CD4-positive, CD25-positive, alpha-beta regulatory T cell (primary cell): ENCODE measurements at regions not wholly inside any gene's neighbourhood (a gene's known extent, or its start where the extent isn't known, plus 50 kb on each side); places are given as distances from the start of the nearest gene placed in this dataset.
"Not testable (repeated sequence)": the region's sequence is repeated elsewhere in the genome, so short reads cannot be mapped to it uniquely, and the experiment has no call there.

Experiments
- ATAC-seq, 2 donors: fragments of 150-1000 bp; cut with Tn5 transposase; one replicate each; pipeline ENCODE4 v1.10.0; 2021; ENCODE audit warnings: low read depth in 2 of 2, moderate number of reproducible peaks in 2 of 2, moderate library complexity in 1 of 2
- DNase-seq, 3 donors: peaks; one replicate each; pipeline versions ENCODE4 v3.0.0 to v3.0.0-alpha.2; 2012 to 2022; ENCODE audit warnings: mixed read lengths in 1 of 3
- H3K27ac ChIP-seq: one replicate; pipeline ENCODE4 v1.7.0; 2013; ENCODE audit warnings: mild to moderate bottlenecking, low read length; ENCODE audit not compliant: insufficient read depth, poor library complexity, severe bottlenecking
- H3K27me3 ChIP-seq: one replicate; pipeline ENCODE4 v1.7.0; 2013; ENCODE audit warnings: low read length; ENCODE audit not compliant: control insufficient read depth, insufficient read depth
- H3K36me3 ChIP-seq: one replicate; pipeline ENCODE4 v1.7.0; 2013; ENCODE audit warnings: mild to moderate bottlenecking, low read length, moderate library complexity; ENCODE audit not compliant: control insufficient read depth, insufficient read depth
- H3K4me1 ChIP-seq: 2 replicates; pipeline ENCODE4 v1.7.0; 2013; ENCODE audit warnings: mild to moderate bottlenecking, low read length; ENCODE audit not compliant: insufficient read depth, control insufficient read depth, poor library complexity, severe bottlenecking
- H3K4me3 ChIP-seq: one replicate; pipeline ENCODE4 v1.7.0; 2013; ENCODE audit warnings: low read depth, mild to moderate bottlenecking, low read length, moderate library complexity
- H3K9me3 ChIP-seq, 2 experiments: 1 replicate in 1 of 2; 2 replicates in 1 of 2; pipeline ENCODE4 v1.7.0; 2013; ENCODE audit warnings: low read length in 2 of 2, mild to moderate bottlenecking in 1 of 2, moderate library complexity in 1 of 2; ENCODE audit not compliant: control insufficient read depth in 2 of 2
- H3K27ac Mint-ChIP-seq, 3 donors: one replicate each; pipeline ENCODE4 v1.8.0; 2020 to 2022; ENCODE audit warnings: mild to moderate bottlenecking in 3 of 3, mixed read lengths in 3 of 3, moderate library complexity in 2 of 3
- H3K27me3 Mint-ChIP-seq: one replicate; pipeline ENCODE4 v1.8.0; 2022; ENCODE audit warnings: mild to moderate bottlenecking, mixed read lengths
- H3K36me3 Mint-ChIP-seq: one replicate; pipeline ENCODE4 v1.8.0; 2020; ENCODE audit warnings: mixed read lengths
- H3K4me1 Mint-ChIP-seq, 4 donors: one replicate each; pipeline ENCODE4 v1.8.0; 2020 to 2022; ENCODE audit warnings: mixed read lengths in 4 of 4, mild to moderate bottlenecking in 1 of 4
- H3K4me3 Mint-ChIP-seq, 4 donors: one replicate each; pipeline ENCODE4 v1.8.0; 2020 to 2022; ENCODE audit warnings: mild to moderate bottlenecking in 4 of 4, mixed read lengths in 4 of 4, moderate library complexity in 3 of 4
- H3K9me3 Mint-ChIP-seq, 7 donors: one replicate each; pipeline ENCODE4 v1.8.0; 2020 to 2022; ENCODE audit warnings: mixed read lengths in 7 of 7, mild to moderate bottlenecking in 3 of 7, moderate library complexity in 2 of 7

DNA sequence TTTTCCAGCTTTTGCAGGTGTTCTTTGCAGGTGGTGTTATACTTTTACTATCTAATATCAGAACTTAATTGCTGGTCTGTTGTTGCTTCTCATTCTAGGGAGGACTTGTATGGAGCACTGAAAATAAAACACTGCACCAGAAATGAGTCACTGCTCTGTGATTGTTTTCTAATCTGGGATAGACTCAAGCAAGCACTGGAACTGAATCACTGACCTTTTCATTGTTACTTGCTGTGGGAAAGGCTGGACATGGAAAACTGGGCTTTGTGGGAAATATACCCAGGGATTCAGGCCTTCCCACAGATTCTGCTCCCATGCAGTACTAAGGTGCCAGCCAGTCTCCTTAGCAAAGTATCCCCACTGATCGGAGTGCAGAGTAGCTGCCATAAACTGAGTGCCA lies 470.0 kb upstream of the GCFC2 start:
- Mint-ChIP-seq H3K36me3 (no peaks in the 10 kb centered on the region), H3K27me3 (no peaks in the 10 kb centered on the region), H3K27ac (no peak overlapping the region), H3K4me3 (no peak overlapping the region), H3K9me3 (peaks cover 4 to 36% (median 8%) of the 10 kb centered on the region in 7 donors), H3K4me1 (no peaks in the 10 kb centered on the region)
- peaks cover 6 to 7% of the 10 kb centered on the region in 2 experiments for H3K9me3 ChIP-seq
- H3K4me1 ChIP-seq, result no peaks in the 10 kb centered on the region
- H3K4me3 ChIP-seq, result no peak overlapping the region
- no peaks in the 10 kb centered on the region for H3K36me3 ChIP-seq
- DNase-seq (no peak), ATAC-seq (no peak)
- no peaks in the 10 kb centered on the region for H3K27me3 ChIP-seq
- no peak overlapping the region for H3K27ac ChIP-seq

DNA sequence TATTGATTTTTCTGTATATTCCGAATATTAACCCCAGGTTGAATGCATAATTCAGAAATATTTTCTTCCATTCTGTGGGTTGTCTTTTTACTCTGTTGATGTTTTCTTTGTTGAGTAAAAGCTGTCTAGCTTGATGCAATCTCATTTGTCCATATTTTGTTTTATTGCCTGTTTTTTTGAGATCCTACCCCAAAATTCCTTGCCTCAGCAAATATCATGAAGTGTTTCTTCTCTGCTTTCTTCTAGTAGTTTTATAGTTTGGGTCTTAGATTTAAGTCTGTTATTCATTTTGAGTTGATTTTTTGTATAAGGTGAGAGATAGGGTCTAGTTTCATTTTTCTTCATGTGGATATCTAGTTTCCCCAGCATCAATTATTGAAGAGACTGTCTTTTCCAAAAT lies 467.9 kb upstream of the GCFC2 start:
- no peak for ATAC-seq

DNA sequence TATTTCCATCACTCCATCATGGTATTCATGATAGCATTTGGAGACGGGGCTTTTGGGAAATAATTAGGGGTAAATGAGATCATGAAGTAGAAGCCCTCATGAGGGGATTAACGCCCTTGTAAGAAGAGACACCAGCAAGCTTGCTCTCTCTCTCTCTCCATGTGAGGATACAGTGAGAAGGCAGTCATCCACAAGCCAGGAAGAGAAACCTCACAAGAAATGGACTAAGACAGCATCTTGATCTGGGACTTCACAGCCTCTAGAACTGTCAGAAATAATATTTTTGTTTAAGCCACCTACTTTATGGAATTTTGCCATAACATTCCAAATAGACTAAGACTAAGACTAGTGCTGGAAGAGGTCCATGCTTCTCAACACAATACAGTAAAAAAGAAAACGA lies 464.6 kb upstream of the GCFC2 start:
- ATAC-seq (no peak), DNase-seq (no peak)
- no peak overlapping the region for H3K27ac ChIP-seq
- no peaks in the 10 kb centered on the region for H3K36me3 ChIP-seq
- no peaks in the 10 kb centered on the region for H3K4me1 Mint-ChIP-seq
- no peaks in the 10 kb centered on the region for H3K4me1 ChIP-seq
- no peaks in the 10 kb centered on the region for H3K27me3 Mint-ChIP-seq
- no peak overlapping the region for H3K4me3 Mint-ChIP-seq
- peaks cover 7 to 62% (median 17%) of the 10 kb centered on the region in 7 donors for H3K9me3 Mint-ChIP-seq
- no peaks in the 10 kb centered on the region for H3K27me3 ChIP-seq
- H3K4me3 ChIP-seq, result no peak overlapping the region
- H3K27ac Mint-ChIP-seq, result no peak overlapping the region
- peaks cover 0 to 5% of the 10 kb centered on the region in 2 experiments for H3K9me3 ChIP-seq
- H3K36me3 Mint-ChIP-seq, result no peaks in the 10 kb centered on the region

More for the DNA sequence above, 467.9 kb upstream of the GCFC2 start:
- H3K4me1 Mint-ChIP-seq, result no peaks in the 10 kb centered on the region
- no peaks in the 10 kb centered on the region for H3K36me3 Mint-ChIP-seq
- no peak overlapping the region for H3K4me3 Mint-ChIP-seq
- Histone ChIP-seq H3K4me1 (no peaks in the 10 kb centered on the region), H3K9me3 (peaks cover 6 to 7% of the 10 kb centered on the region in 2 experiments), H3K27ac (no peak overlapping the region), H3K27me3 (no peaks in the 10 kb centered on the region), H3K4me3 (no peak overlapping the region), H3K36me3 (no peaks in the 10 kb centered on the region)
- no peak for DNase-seq
- no peak overlapping the region for H3K27ac Mint-ChIP-seq
- H3K9me3 Mint-ChIP-seq, result peaks cover 5 to 51% (median 14%) of the 10 kb centered on the region in 7 donors
- no peaks in the 10 kb centered on the region for H3K27me3 Mint-ChIP-seq

DNA sequence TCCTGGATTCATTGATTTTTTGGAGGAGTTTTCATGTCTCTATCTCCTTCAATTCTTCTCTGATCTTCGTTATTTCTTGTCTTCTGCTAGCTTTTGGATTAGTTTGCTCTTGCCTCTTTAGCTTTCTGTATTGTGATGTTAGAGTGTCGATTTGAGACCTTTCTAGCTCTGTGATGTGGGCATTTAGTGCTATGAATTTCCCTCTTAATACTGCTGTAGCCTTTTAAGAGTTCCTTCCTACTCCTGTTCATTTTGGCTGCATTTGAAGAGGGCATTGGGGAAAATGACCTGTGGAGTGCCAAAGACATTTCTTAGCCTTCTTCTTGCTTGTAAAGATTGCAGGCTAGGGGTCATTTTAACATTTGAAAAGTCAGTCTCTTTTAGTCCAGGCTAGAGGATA lies 463.8 kb upstream of the GCFC2 start:
- H3K4me3 ChIP-seq, result no peak overlapping the region
- peaks cover 3% of the 10 kb centered on the region in 2 experiments for H3K9me3 ChIP-seq
- Mint-ChIP-seq H3K4me3 (no peak overlapping the region), H3K9me3 (peaks cover 7 to 62% (median 17%) of the 10 kb centered on the region in 7 donors), H3K27me3 (no peaks in the 10 kb centered on the region), H3K27ac (no peak overlapping the region), H3K4me1 (no peaks in the 10 kb centered on the region), H3K36me3 (no peaks in the 10 kb centered on the region)
- no peaks in the 10 kb centered on the region for H3K27me3 ChIP-seq
- no peaks in the 10 kb centered on the region for H3K4me1 ChIP-seq
- ATAC-seq, result no peak
- no peaks in the 10 kb centered on the region for H3K36me3 ChIP-seq
- DNase-seq, result no peak
- no peak overlapping the region for H3K27ac ChIP-seq

DNA sequence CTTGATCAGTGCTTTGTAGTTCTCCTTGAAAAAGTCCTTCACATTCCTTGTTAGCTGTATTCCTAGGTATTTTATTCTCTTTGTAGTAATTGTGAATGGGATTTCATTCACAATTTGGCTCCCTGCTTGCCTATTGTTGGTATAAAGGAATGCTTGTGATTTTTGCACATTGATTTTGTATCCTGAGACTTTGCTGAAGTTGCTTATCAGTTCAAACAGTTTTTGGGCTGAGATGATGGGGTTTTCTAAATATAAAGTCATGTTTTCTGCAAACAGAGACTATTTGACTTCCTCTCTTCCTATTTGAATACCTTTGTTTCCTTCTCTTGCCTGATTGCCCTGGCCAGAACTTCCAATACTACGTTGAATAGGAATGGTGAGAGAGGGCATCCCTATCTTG lies 462.5 kb upstream of the GCFC2 start:
- not testable (repeated sequence) for H3K27ac Mint-ChIP-seq, DNase-seq, H3K4me3 Mint-ChIP-seq, H3K9me3 ChIP-seq, H3K27me3 Mint-ChIP-seq, H3K27me3 ChIP-seq, H3K36me3 ChIP-seq, H3K27ac ChIP-seq, H3K36me3 Mint-ChIP-seq, H3K4me3 ChIP-seq, ATAC-seq, H3K4me1 ChIP-seq, H3K4me1 Mint-ChIP-seq
- H3K9me3 Mint-ChIP-seq, result peaks cover 4 to 51% (median 12%) of the 10 kb centered on the region in 7 donors

DNA sequence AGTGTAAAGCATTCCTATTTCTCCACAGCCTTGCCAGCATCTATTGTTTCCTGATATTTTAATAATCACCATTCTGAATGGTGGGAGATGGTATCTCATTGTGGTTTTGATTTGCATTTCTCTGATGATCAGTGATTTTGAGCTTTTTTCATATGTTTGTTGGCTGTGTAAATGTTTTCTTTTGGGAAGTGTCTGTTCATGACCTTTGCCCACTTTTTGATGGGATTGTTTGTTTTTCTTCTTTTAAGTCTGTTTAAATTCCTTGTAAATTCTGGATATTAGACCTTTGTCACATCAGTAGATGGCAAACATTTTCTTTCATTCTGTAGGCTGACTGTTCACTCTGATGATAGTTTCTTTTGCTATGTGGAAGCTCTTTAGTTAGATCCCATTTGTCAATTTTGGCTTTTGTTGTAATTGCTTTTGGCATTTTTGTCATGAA lies 461.5 kb upstream of the GCFC2 start:
- not testable (repeated sequence) for H3K4me1 ChIP-seq, H3K27me3 Mint-ChIP-seq, H3K27ac ChIP-seq, H3K4me3 Mint-ChIP-seq, ATAC-seq, H3K27me3 ChIP-seq, H3K36me3 Mint-ChIP-seq, H3K4me1 Mint-ChIP-seq, H3K4me3 ChIP-seq, H3K27ac Mint-ChIP-seq, H3K36me3 ChIP-seq, DNase-seq, H3K9me3 ChIP-seq
- H3K9me3 Mint-ChIP-seq, result peaks cover 4 to 49% (median 10%) of the 10 kb centered on the region in 7 donors

DNA sequence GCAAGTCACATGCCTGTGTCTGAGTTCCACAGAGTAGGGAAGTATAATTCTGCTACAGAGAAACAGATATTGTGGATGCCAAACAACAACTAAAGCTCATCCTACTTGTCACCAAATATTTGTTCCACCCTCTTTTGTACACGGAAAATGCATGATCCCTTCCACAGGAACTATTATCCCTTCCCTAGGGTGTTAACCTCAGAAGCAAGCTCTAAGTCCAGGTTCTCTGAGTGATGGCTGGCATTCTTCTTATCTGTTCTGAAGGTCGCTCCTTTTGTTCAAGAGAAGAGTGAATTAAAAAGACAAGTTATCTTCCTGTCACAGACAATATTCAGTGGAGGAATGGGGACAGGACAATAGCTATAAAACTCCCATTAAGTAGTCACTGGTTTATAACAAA lies 460.1 kb upstream of the GCFC2 start:
- DNase-seq (no peak), ATAC-seq (no peak)
- Mint-ChIP-seq H3K27ac (no peak overlapping the region), H3K9me3 (peaks cover 3 to 42% (median 8%) of the 10 kb centered on the region in 7 donors), H3K4me3 (no peak overlapping the region), H3K36me3 (no peaks in the 10 kb centered on the region), H3K4me1 (no peaks in the 10 kb centered on the region), H3K27me3 (no peaks in the 10 kb centered on the region)
- Histone ChIP-seq H3K9me3 (peaks cover 0 to 3% of the 10 kb centered on the region in 2 experiments), H3K27ac (no peak overlapping the region), H3K36me3 (no peaks in the 10 kb centered on the region), H3K4me3 (no peak overlapping the region), H3K27me3 (no peaks in the 10 kb centered on the region), H3K4me1 (no peaks in the 10 kb centered on the region)

DNA sequence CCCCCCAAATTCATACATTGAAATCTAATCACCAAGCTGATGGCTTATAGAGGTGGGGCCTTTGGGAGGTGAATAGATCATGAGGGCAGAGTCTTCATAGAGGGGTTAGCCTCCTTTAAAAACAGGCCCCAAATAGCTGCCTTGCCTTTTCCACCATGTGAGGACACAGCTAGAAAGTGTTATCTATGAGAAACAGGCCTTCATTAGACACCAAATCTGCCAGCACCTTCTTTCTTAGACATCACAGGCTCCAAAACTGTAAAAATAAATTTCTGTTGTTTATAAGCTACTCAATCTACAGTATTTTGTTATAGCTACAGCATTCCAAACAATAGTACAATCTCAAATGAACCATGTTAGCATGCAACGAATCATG lies 459.3 kb upstream of the GCFC2 start:
- no peak overlapping the region for H3K27ac Mint-ChIP-seq
- H3K4me1 Mint-ChIP-seq, result no peaks in the 10 kb centered on the region
- no peaks in the 10 kb centered on the region for H3K27me3 ChIP-seq
- no peak overlapping the region for H3K4me3 Mint-ChIP-seq
- peaks cover 3 to 35% (median 8%) of the 10 kb centered on the region in 7 donors for H3K9me3 Mint-ChIP-seq
- peaks cover 0 to 3% of the 10 kb centered on the region in 2 experiments for H3K9me3 ChIP-seq
- H3K36me3 ChIP-seq, result no peaks in the 10 kb centered on the region
- H3K4me3 ChIP-seq, result no peak overlapping the region
- no peak overlapping the region for H3K27ac ChIP-seq
- H3K27me3 Mint-ChIP-seq, result no peaks in the 10 kb centered on the region
- no peak for ATAC-seq
- no peaks in the 10 kb centered on the region for H3K4me1 ChIP-seq
- DNase-seq, result no peak
- no peaks in the 10 kb centered on the region for H3K36me3 Mint-ChIP-seq
